ENCODE measurements at regions not wholly inside any gene's neighbourhood (a gene's known extent, or its start where the extent isn't known, plus 50 kb on each side); places are given as distances from the start of the nearest gene placed in this dataset.

GRCh38 chr14:104301731-104302460, 163.5 kb downstream of the KIF26A start:
- no peak for TF ChIP-seq CTCF (IDR thresholded peaks at IDR 0.05 in 2 of 3, conservative IDR thresholded peaks at IDR 0.05 in 1 of 3; ENCODE audit: insufficient read depth in 2 of 3, low read depth in 1 of 3, low read length in 3 of 3)
- TF ChIP-seq RBBP5 (IDR thresholded peaks at IDR 0.05; ENCODE audit: borderline replicate concordance, insufficient read depth, low read length, poor library complexity, severe bottlenecking): no peak
- no peak for TF ChIP-seq JUN (IDR thresholded peaks at IDR 0.05; ENCODE audit: borderline replicate concordance, low read depth, low read length)
- no peak for TF ChIP-seq JUN (CRISPR knock-in tag; IDR thresholded peaks at IDR 0.05; ENCODE audit: borderline replicate concordance)
- TF ChIP-seq GABPB1 (CRISPR knock-in tag; IDR thresholded peaks at IDR 0.05): no peak
- no peak for TF ChIP-seq NR2C1 (IDR thresholded peaks at IDR 0.05)
- no peak for TF ChIP-seq NR2C1 (tag; IDR thresholded peaks at IDR 0.05)
- TF ChIP-seq POLR2A (conservative IDR thresholded peaks at IDR 0.05): no peak
- no peak for TF ChIP-seq PRPF4 (IDR thresholded peaks at IDR 0.05; ENCODE audit: insufficient read depth, low read depth, low read length, poor library complexity, severe bottlenecking)
- no peak for TF ChIP-seq FOXJ2 (tag; IDR thresholded peaks at IDR 0.05)
- TF ChIP-seq SIN3A (IDR thresholded peaks at IDR 0.05; ENCODE audit: borderline replicate concordance in 2 of 2, control insufficient read depth in 1 of 2, low read depth in 2 of 2, low read length in 2 of 2): no peak

All from K562 (cell line).